Mesendoderm (in vitro differentiated cells): ENCODE measurements at regions not wholly inside any gene's neighbourhood (a gene's known extent, or its start where the extent isn't known, plus 50 kb on each side); places are given as distances from the start of the nearest gene placed in this dataset.

Source experiments
- DNase-seq: peaks from one replicate; pipeline ENCODE4 v3.0.0; 2013
- H2AK5ac ChIP-seq: 2 replicates; pipeline ENCODE4 v1.6.1; 2013; ENCODE audit warnings: low read length, inconsistent platforms
- H2BK120ac ChIP-seq: 2 replicates; pipeline ENCODE4 v1.6.1; 2013; ENCODE audit warnings: low read depth, mild to moderate bottlenecking, low read length, moderate library complexity, mixed read lengths
- H2BK15ac ChIP-seq: replicated peaks from 2 replicates; pipeline ENCODE4 v1.6.1; 2013; ENCODE audit warnings: low read depth, mild to moderate bottlenecking, moderate library complexity
- H2BK5ac ChIP-seq: 2 replicates; pipeline ENCODE4 v1.6.1; 2013; ENCODE audit warnings: low read length, inconsistent platforms
- H3K18ac ChIP-seq: 2 replicates; pipeline ENCODE4 v1.6.1; 2013; ENCODE audit warnings: mild to moderate bottlenecking, low read length, mixed read lengths
- H3K23ac ChIP-seq: one replicate; pipeline ENCODE4 v1.6.1; 2013; ENCODE audit warnings: low read length
- H3K27ac ChIP-seq: 2 replicates; pipeline ENCODE4 v1.5.1; 2013; ENCODE audit warnings: low read depth, mild to moderate bottlenecking, inconsistent platforms, low read length, moderate library complexity
- H3K27me3 ChIP-seq: 2 replicates; pipeline ENCODE4 v1.6.1; 2013; ENCODE audit warnings: low read length, control low read depth, mild to moderate bottlenecking, inconsistent platforms; ENCODE audit not compliant: insufficient read depth, poor library complexity
- H3K36me3 ChIP-seq: 2 replicates; pipeline ENCODE4 v1.6.1; 2013; ENCODE audit warnings: low read length, inconsistent platforms; ENCODE audit not compliant: control insufficient read depth, insufficient read depth
- H3K4ac ChIP-seq: one replicate; pipeline ENCODE4 v1.6.1; 2013; ENCODE audit warnings: low read depth, mild to moderate bottlenecking, low read length, moderate library complexity
- H3K4me1 ChIP-seq: 2 replicates; pipeline ENCODE4 v1.6.1; 2013; ENCODE audit warnings: low read depth, low read length, inconsistent platforms; ENCODE audit not compliant: control insufficient read depth
- H3K4me2 ChIP-seq: 2 replicates; pipeline ENCODE4 v1.6.1; 2013; ENCODE audit warnings: low read length
- H3K4me3 ChIP-seq: 2 replicates; pipeline ENCODE4 v1.5.1; 2013; ENCODE audit warnings: mild to moderate bottlenecking, low read length
- H3K56ac ChIP-seq: one replicate; pipeline ENCODE4 v1.6.1; 2013; ENCODE audit warnings: low read length
- H3K79me1 ChIP-seq: 2 replicates; pipeline ENCODE4 v1.6.1; 2013; ENCODE audit warnings: low read length, inconsistent platforms
- H3K79me2 ChIP-seq: 2 replicates; pipeline ENCODE4 v1.6.1; 2013; ENCODE audit warnings: mild to moderate bottlenecking, low read length; ENCODE audit not compliant: control insufficient read depth, insufficient read depth
- H3K9ac ChIP-seq: 2 replicates; pipeline ENCODE4 v1.6.1; 2013; ENCODE audit warnings: low read length, inconsistent platforms
- H4K5ac ChIP-seq: one replicate; pipeline ENCODE4 v1.6.1; 2013; ENCODE audit warnings: low read length
- H4K8ac ChIP-seq: one replicate; pipeline ENCODE4 v1.6.1; 2013; ENCODE audit warnings: low read depth, mild to moderate bottlenecking, control low read depth, low read length, moderate library complexity
- WGBS: extraction: QIAGEN DNeasy Blood & Tissue Kit; methylation state at CpG from one replicate; pipeline ENCODE4 v1.1.7; 2013; ENCODE audit warnings: low lambda C conversion rate, missing lambda C conversion rate; ENCODE audit not compliant: insufficient coverage; ENCODE audit errors: extremely low coverage; 5-methylcytosine and 5-hydroxymethylcytosine counted together

DNA sequence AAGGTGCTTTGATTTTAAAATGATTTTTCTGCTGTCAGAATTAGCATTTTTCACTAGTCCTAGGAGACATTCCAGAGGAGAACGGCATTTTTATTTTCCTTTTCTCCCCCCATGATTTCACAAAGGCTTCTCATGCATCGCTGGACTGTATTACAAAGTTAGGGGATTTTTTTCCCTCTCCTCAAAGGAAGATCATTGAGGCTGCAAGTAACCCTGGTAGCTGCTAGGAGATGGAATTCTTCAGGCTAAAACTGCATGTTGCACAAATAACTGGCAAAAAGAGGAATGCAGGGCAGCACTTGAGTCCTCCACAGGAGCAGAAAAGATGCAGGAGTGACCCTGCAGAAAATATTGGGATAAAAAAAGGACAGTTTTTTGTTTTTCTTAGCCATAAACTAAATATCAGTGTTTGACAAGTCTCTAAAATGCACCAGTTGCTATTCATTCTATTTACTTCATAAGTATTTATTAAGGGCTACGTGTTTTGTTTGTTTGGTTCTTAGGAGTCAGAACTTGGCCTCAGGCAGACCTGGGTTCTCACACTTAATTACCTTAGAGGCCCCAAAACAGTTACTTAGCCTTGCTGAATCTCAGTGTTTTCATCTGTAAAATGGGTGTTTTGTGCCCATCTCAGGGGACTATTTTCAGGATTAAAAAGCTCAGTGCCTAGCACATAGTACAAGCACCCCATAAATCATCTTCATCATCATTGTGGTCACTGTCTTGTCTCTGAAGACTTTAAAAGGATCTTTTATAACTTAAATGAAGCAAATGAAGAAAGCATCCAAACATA is 144.5 kb upstream of the ID4 start:
- H3K4me1 ChIP-seq = peaks cover 1% of the 10 kb centered on the region
- no peak overlapping the region for H3K27ac ChIP-seq
- H4K8ac ChIP-seq = no peak overlapping the region
- no peak overlapping the region for H2BK15ac ChIP-seq
- H3K79me2 ChIP-seq = no peaks in the 10 kb centered on the region
- no CpG with 5 or more reads among the region's 3 CpGs for WGBS
- no peak overlapping the region for H2BK5ac ChIP-seq
- H3K36me3 ChIP-seq = no peaks in the 10 kb centered on the region
- no peak overlapping the region for H3K56ac ChIP-seq
- H3K9ac ChIP-seq = no peak overlapping the region
- no peak overlapping the region for H3K23ac ChIP-seq
- H3K18ac ChIP-seq = no peak overlapping the region
- no peak overlapping the region for H3K4ac ChIP-seq
- H4K5ac ChIP-seq = no peak overlapping the region
- H2BK120ac ChIP-seq = no peak overlapping the region
- no peak overlapping the region for H3K4me2 ChIP-seq
- H3K27me3 ChIP-seq = no peaks in the 10 kb centered on the region
- DNase-seq = peak; percentile 49
- H3K4me3 ChIP-seq = no peak overlapping the region
- no peak overlapping the region for H2AK5ac ChIP-seq
- H3K79me1 ChIP-seq = no peaks in the 10 kb centered on the region

DNA sequence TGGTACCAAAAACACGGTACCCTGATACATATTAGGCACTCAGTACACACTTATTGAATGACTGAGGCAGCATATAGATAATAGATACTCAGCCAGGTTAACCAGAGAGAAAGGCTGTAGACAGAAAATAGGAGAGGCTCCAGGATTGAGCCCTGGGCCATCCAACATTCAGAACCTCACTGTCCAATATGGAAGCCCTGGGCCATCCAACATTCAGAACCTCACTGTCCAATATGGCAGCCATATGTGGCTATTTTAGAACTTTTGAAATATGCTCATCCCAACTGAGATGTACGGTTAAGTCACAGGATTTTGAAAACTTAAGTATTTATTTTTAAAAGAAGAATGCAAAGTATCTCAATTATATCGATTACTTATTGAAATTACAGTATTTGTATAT is 142.5 kb upstream of the ID4 start:
- H3K4me1 ChIP-seq = peaks cover 1% of the 10 kb centered on the region
- H3K27me3 ChIP-seq = no peaks in the 10 kb centered on the region
- no peak overlapping the region for H3K18ac ChIP-seq
- H3K4me3 ChIP-seq = no peak overlapping the region
- no peak overlapping the region for H2AK5ac ChIP-seq
- H2BK5ac ChIP-seq = no peak overlapping the region
- H3K27ac ChIP-seq = no peak overlapping the region
- no peak overlapping the region for H4K5ac ChIP-seq
- H3K56ac ChIP-seq = no peak overlapping the region
- H2BK15ac ChIP-seq = no peak overlapping the region
- no peak for DNase-seq
- WGBS = no CpG with 5 or more reads among the region's 3 CpGs
- H3K23ac ChIP-seq = no peak overlapping the region
- no peak overlapping the region for H2BK120ac ChIP-seq
- H4K8ac ChIP-seq = no peak overlapping the region
- H3K36me3 ChIP-seq = no peaks in the 10 kb centered on the region
- H3K9ac ChIP-seq = no peak overlapping the region
- H3K4ac ChIP-seq = no peak overlapping the region
- H3K79me1 ChIP-seq = no peaks in the 10 kb centered on the region
- no peak overlapping the region for H3K4me2 ChIP-seq
- no peaks in the 10 kb centered on the region for H3K79me2 ChIP-seq

DNA sequence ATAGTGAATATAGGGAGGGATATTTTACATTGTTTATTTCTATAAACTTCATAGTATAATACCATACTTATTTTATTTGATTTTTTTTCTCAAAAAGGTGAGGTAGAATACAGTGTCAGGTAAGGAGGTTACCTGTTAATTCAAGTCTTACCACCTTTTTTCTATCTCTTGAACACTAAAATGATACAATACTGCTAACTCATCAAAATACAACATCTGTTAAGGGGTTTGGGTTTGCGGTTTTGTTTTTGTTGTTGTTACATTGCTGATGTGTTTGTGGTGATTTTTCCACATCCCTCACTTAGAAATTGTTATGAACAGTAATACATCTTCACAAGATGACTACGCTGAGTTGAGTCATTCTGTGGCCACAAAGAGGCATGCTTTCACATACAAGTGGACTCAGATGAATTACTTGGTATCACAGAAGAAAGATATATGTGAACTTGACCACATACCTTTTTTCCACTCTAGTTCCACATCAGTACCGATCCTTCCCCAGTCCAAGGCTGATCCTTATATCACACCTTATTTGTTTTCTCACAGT is 139.4 kb upstream of the ID4 start:
- Histone ChIP-seq H3K4me2 (no peak overlapping the region), H3K56ac (no peak overlapping the region), H2BK120ac (no peak overlapping the region), H3K27me3 (no peaks in the 10 kb centered on the region), H3K79me2 (no peaks in the 10 kb centered on the region), H3K4me3 (no peak overlapping the region), H2AK5ac (no peak overlapping the region), H3K4me1 (no peaks in the 10 kb centered on the region), H3K18ac (no peak overlapping the region), H3K4ac (no peak overlapping the region), H3K27ac (no peak overlapping the region), H3K9ac (no peak overlapping the region), H4K8ac (no peak overlapping the region), H2BK5ac (no peak overlapping the region), H3K23ac (no peak overlapping the region), H3K36me3 (no peaks in the 10 kb centered on the region), H2BK15ac (no peak overlapping the region), H4K5ac (no peak overlapping the region), H3K79me1 (no peaks in the 10 kb centered on the region)
- WGBS = no CpG with 5 or more reads among the region's 3 CpGs
- DNase-seq = no peak

DNA sequence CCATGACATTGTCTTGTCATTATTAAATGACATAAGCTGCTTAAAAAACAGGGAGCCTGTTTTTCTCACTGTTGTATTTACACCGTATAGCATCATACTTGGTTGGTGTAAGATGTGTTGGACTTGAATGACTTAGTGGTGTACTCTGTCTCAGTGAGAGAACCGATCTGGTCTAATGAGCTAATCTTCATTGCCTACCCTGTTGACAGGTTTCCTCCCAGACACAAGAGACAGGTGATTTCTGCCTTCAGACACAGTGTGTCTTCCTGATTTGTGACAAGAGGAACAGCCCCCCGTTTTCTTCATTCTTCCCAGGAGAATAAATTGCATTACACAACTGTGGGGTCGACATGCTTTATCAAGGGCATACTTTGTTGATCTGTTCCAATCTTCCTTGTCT is 137.2 kb upstream of the ID4 start:
- DNase-seq = no peak
- no peak overlapping the region for H2BK15ac ChIP-seq
- H3K18ac ChIP-seq = no peak overlapping the region
- H3K4me3 ChIP-seq = no peak overlapping the region
- H3K27me3 ChIP-seq = no peaks in the 10 kb centered on the region
- no peak overlapping the region for H4K8ac ChIP-seq
- no peak overlapping the region for H2BK5ac ChIP-seq
- H3K4me2 ChIP-seq = no peak overlapping the region
- no peak overlapping the region for H4K5ac ChIP-seq
- no peak overlapping the region for H3K56ac ChIP-seq
- H3K27ac ChIP-seq = no peak overlapping the region
- H3K79me1 ChIP-seq = no peaks in the 10 kb centered on the region
- H3K4me1 ChIP-seq = no peaks in the 10 kb centered on the region
- H2BK120ac ChIP-seq = no peak overlapping the region
- H3K36me3 ChIP-seq = no peaks in the 10 kb centered on the region
- no peak overlapping the region for H2AK5ac ChIP-seq
- no peak overlapping the region for H3K4ac ChIP-seq
- WGBS = no CpG with 5 or more reads among the region's 4 CpGs
- H3K23ac ChIP-seq = no peak overlapping the region
- H3K79me2 ChIP-seq = no peaks in the 10 kb centered on the region
- no peak overlapping the region for H3K9ac ChIP-seq

DNA sequence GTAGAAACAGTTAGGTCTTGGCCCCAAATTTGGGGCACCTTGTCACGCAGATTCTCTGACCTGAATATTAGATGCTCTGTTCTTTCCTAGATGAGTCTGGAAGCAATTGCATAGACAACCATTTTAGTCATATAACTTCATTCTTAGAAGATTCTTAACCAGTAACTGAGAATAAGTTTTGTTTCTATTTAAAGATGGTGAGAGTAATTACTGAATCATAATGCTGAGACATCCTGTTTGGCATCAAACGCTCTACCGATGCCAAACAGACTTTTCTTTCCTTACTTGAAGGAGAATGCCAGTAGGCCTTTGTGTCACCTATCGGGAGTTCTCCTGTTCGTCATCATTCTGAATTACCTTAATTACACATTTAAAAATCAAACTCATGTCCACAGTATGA is 131.6 kb upstream of the ID4 start:
- H3K4ac ChIP-seq = no peak overlapping the region
- no peak overlapping the region for H3K4me2 ChIP-seq
- no peak overlapping the region for H3K27ac ChIP-seq
- no peaks in the 10 kb centered on the region for H3K36me3 ChIP-seq
- H3K79me2 ChIP-seq = no peaks in the 10 kb centered on the region
- no peak overlapping the region for H2BK120ac ChIP-seq
- H2AK5ac ChIP-seq = no peak overlapping the region
- H2BK5ac ChIP-seq = no peak overlapping the region
- no peak overlapping the region for H3K4me3 ChIP-seq
- no peak overlapping the region for H4K8ac ChIP-seq
- no peak overlapping the region for H3K18ac ChIP-seq
- no peak overlapping the region for H4K5ac ChIP-seq
- DNase-seq = no peak
- H3K9ac ChIP-seq = no peak overlapping the region
- H3K79me1 ChIP-seq = no peaks in the 10 kb centered on the region
- WGBS = no CpG with 5 or more reads among the region's 5 CpGs
- H3K56ac ChIP-seq = no peak overlapping the region
- no peak overlapping the region for H3K23ac ChIP-seq
- no peaks in the 10 kb centered on the region for H3K4me1 ChIP-seq
- H3K27me3 ChIP-seq = no peaks in the 10 kb centered on the region
- no peak overlapping the region for H2BK15ac ChIP-seq
